BJ (cell line): ENCODE measurements at regions not wholly inside any gene's neighbourhood (a gene's known extent, or its start where the extent isn't known, plus 50 kb on each side); places are given as distances from the start of the nearest gene placed in this dataset.

Source experiments
- CTCF ChIA-PET: fragments of 350-600 bp; formaldehyde crosslinking; extraction: SDS; loops from one replicate; lab custom pipeline; 2021; ENCODE audit warnings: antibody characterized with exemption, inconsistent platforms; lab: Yijun Ruan, JAX
- POLR2A ChIA-PET: fragments of 300-600 bp; sonication (Branson Sonifier 250); formaldehyde crosslinking; extraction: SDS; loops from one replicate; lab custom pipeline; 2021; ENCODE audit warnings: antibody characterized with exemption; lab: Charles Lee
- DNase-seq: peaks from one replicate; pipeline ENCODE4 v3.0.0-alpha.2; 2011; ENCODE audit warnings: low read depth
- H3K27me3 ChIP-seq: 2 replicates; pipeline ENCODE4 v1.6.0; 2011; ENCODE audit warnings: low read length; ENCODE audit not compliant: control insufficient read depth, insufficient read depth
- H3K36me3 ChIP-seq: 2 replicates; pipeline ENCODE4 v1.5.1; 2011; ENCODE audit warnings: low read length; ENCODE audit not compliant: control insufficient read depth, insufficient read depth
- H3K4me3 ChIP-seq: 2 replicates; pipeline ENCODE4 v1.5.1; 2011; ENCODE audit warnings: low read depth, mild to moderate bottlenecking, control low read depth, low read length
- TF ChIP-seq, protein P1 (sequence below): IDR thresholded peaks from 2 replicates; pipeline ENCODE4 v1.5.1; 2011; ENCODE audit warnings: low read depth, mild to moderate bottlenecking, control low read depth, inconsistent platforms, low read length, moderate library complexity; ENCODE audit not compliant: insufficient read depth

DNA sequence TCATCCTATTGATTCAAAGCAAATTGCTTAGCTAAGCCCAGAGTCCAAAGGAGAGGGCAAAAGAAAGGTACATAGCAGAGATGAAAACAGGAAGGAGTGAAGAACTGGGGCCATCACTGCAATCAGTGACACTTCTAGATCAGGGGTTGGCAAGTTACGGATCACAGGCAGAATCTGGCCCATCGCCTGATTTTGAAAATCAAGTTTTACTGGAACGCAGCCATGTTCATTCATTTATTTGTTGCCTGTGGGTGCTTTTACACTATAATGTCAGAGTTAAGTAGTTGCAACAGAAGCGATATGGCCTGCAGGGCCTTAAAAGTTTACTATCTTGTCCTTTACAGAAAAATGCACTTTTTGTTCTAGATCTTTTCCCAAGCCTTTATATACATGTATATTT is 271.7 kb upstream of the TOPAZ1 start:
- DNase-seq: no peak
- ChIA-PET CTCF (interaction anchor here (1.1 kb wide), 1 partner anchor 19 kb away, joined by 3 read pairs; no protein-coding TSS in a partner anchor), POLR2A (no interaction called here)
- no peaks in the 10 kb centered on the region for H3K36me3 ChIP-seq
- TF ChIP-seq, protein P1, sequence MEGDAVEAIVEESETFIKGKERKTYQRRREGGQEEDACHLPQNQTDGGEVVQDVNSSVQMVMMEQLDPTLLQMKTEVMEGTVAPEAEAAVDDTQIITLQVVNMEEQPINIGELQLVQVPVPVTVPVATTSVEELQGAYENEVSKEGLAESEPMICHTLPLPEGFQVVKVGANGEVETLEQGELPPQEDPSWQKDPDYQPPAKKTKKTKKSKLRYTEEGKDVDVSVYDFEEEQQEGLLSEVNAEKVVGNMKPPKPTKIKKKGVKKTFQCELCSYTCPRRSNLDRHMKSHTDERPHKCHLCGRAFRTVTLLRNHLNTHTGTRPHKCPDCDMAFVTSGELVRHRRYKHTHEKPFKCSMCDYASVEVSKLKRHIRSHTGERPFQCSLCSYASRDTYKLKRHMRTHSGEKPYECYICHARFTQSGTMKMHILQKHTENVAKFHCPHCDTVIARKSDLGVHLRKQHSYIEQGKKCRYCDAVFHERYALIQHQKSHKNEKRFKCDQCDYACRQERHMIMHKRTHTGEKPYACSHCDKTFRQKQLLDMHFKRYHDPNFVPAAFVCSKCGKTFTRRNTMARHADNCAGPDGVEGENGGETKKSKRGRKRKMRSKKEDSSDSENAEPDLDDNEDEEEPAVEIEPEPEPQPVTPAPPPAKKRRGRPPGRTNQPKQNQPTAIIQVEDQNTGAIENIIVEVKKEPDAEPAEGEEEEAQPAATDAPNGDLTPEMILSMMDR: no peak
- no peak overlapping the region for H3K4me3 ChIP-seq
- H3K27me3 ChIP-seq: no peaks in the 10 kb centered on the region; the same call in 1 of the 2 replicates

- Histone ChIP-seq H3K4me3 (no peak overlapping the region), H3K27me3 (no peaks in the 10 kb centered on the region; the same call in 1 of the 2 replicates), H3K36me3 (no peaks in the 10 kb centered on the region)
- POLR2A ChIA-PET: no interaction called here
- CTCF ChIA-PET: interaction anchor here (0.6 to 1.1 kb wide), 2 partner anchors 12 to 20 kb away, joined by 3 read pairs; no protein-coding TSS in a partner anchor
- TF ChIP-seq, protein P1: no peak
- no peak for DNase-seq
These were observed 271.3 kb upstream of the TOPAZ1 start for GRCh38 chr3:43970351-43970750.

- ChIA-PET POLR2A (no interaction called here), CTCF (interaction anchor here (0.6 kb wide), 1 partner anchor 13 kb away, joined by 3 read pairs; no protein-coding TSS in a partner anchor)
- Histone ChIP-seq H3K36me3 (no peaks in the 10 kb centered on the region), H3K4me3 (no peak overlapping the region), H3K27me3 (no peaks in the 10 kb centered on the region; the same call in 1 of the 2 replicates)
- TF ChIP-seq, protein P1: no peak
- no peak for DNase-seq
These were observed 270.8 kb upstream of the TOPAZ1 start for GRCh38 chr3:43970920-43971319.

DNA sequence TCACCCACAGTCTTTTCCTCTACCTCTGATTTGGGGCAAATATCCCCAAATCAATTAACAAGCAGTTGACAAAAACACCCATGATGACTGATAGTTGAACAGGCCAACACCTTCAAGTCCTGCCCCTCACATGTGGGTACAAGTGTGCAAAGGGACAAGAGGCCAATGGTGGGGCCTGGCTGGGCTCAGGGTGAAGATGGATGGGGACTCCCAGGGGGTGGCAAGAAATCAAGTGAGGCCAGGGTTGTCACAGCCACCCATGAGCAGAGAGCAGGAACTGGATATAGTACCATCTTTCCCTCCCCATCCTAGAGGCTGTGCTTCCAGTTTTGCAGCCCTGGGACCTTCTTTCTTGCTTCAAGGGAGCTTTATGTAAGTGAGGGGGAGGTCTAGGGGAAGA is 270.2 kb upstream of the TOPAZ1 start:
- ChIA-PET CTCF (no interaction called here), POLR2A (no interaction called here)
- Histone ChIP-seq H3K4me3 (no peak overlapping the region), H3K36me3 (no peaks in the 10 kb centered on the region), H3K27me3 (no peaks in the 10 kb centered on the region; the same call in 1 of the 2 replicates)
- TF ChIP-seq, protein P1: no peak
- no peak for DNase-seq

GRCh38 chr3:43978708-43979107 is 263.0 kb upstream of the TOPAZ1 start:
- DNase-seq: no peak
- Histone ChIP-seq H3K27me3 (peaks cover 3% of the 10 kb centered on the region), H3K36me3 (no peaks in the 10 kb centered on the region), H3K4me3 (no peak overlapping the region)
- TF ChIP-seq, protein P1: no peak
- CTCF ChIA-PET: no interaction called here
- POLR2A ChIA-PET: no interaction called here
